SK-N-SH treated with all-trans-retinoic acid at 6 μM for 48 hours (cell line): ENCODE measurements at regions not wholly inside any gene's neighbourhood (a gene's known extent, or its start where the extent isn't known, plus 50 kb on each side); places are given as distances from the start of the nearest gene placed in this dataset.

ENCODE experiments used
- BACH2 ChIP-seq: fragments of 250-450 bp; sonication (Bioruptor Pico); IDR thresholded peaks from 2 replicates; pipeline ENCODE4 v1.9.0; 2021; ENCODE audit warnings: mild to moderate bottlenecking, borderline replicate concordance
- CSDC2 ChIP-seq: fragments of 250-450 bp; sonication (Bioruptor Pico); IDR thresholded peaks from 2 replicates; pipeline ENCODE4 v1.5.0; 2020; ENCODE audit warnings: mild to moderate bottlenecking, moderate library complexity
- GLIS3 ChIP-seq: fragments of 250-450 bp; sonication (Bioruptor Pico); IDR thresholded peaks from 2 replicates; pipeline ENCODE4 v1.5.0; 2020; ENCODE audit warnings: mild to moderate bottlenecking, moderate library complexity
- POU6F1 ChIP-seq: fragments of 250-450 bp; sonication (Bioruptor Pico); IDR thresholded peaks from 2 replicates; pipeline ENCODE4 v1.8.0; 2021; ENCODE audit warnings: low read depth, mild to moderate bottlenecking, moderate library complexity, borderline replicate concordance
- PPARA ChIP-seq: fragments of 250-450 bp; sonication (Bioruptor Pico); IDR thresholded peaks from 2 replicates; pipeline ENCODE4 v1.5.0; 2020; ENCODE audit warnings: mild to moderate bottlenecking, borderline replicate concordance
- RARB ChIP-seq: fragments of 250-450 bp; sonication (Bioruptor Pico); IDR thresholded peaks from 2 replicates; pipeline ENCODE4 v1.8.0; 2021; ENCODE audit warnings: mild to moderate bottlenecking, moderate library complexity
- SNAI2 ChIP-seq: fragments of 250-450 bp; sonication (Bioruptor Pico); IDR thresholded peaks from 2 replicates; pipeline ENCODE4 v1.5.0; 2020; ENCODE audit warnings: mild to moderate bottlenecking, moderate library complexity
- TCF4 ChIP-seq: fragments of 250-450 bp; sonication (Bioruptor Pico); IDR thresholded peaks from 2 replicates; pipeline ENCODE4 v1.8.0; 2021; ENCODE audit warnings: mild to moderate bottlenecking, moderate library complexity, borderline replicate concordance
- TSHZ2 ChIP-seq: fragments of 250-450 bp; sonication (Bioruptor Pico); IDR thresholded peaks from 2 replicates; pipeline ENCODE4 v1.5.0; 2020; ENCODE audit warnings: mild to moderate bottlenecking, moderate library complexity
- ZC3H10 ChIP-seq: fragments of 250-450 bp; sonication (Bioruptor Pico); IDR thresholded peaks from 2 replicates; pipeline ENCODE4 v1.5.1; 2021; ENCODE audit warnings: mild to moderate bottlenecking, moderate library complexity
- ZFP3 ChIP-seq: fragments of 250-450 bp; sonication (Bioruptor Pico); IDR thresholded peaks from 2 replicates; pipeline ENCODE4 v1.5.0; 2020; ENCODE audit warnings: mild to moderate bottlenecking, moderate library complexity
- ZFP30 ChIP-seq: fragments of 450-650 bp; formaldehyde crosslinking; IDR thresholded peaks from 2 replicates; pipeline ENCODE4 v1.5.0; 2022; ENCODE audit warnings: mild to moderate bottlenecking, moderate library complexity

GRCh38 chr2:217151509-217152206 is 291.8 kb upstream of the TNP1 start:
- no peak for TF ChIP-seq RARB (CRISPR knock-in tag)
- TF ChIP-seq ZFP3 (CRISPR knock-in tag) = no peak
- TF ChIP-seq CSDC2 = no peak
- no peak for TF ChIP-seq SNAI2 (CRISPR knock-in tag)
- no peak for TF ChIP-seq BACH2 (CRISPR knock-in tag)
- TF ChIP-seq POU6F1 = no peak
- no peak for TF ChIP-seq TCF4
- TF ChIP-seq ZFP30 (CRISPR knock-in tag) = no peak
- no peak for TF ChIP-seq ZC3H10
- TF ChIP-seq PPARA (CRISPR knock-in tag) = no peak
- no peak for TF ChIP-seq GLIS3 (CRISPR knock-in tag)
- TF ChIP-seq TSHZ2 (CRISPR knock-in tag) = no peak
